LNCAP (cell line): ENCODE measurements at regions not wholly inside any gene's neighbourhood (a gene's known extent, or its start where the extent isn't known, plus 50 kb on each side); places are given as distances from the start of the nearest gene placed in this dataset.

ENCODE experiments used
- CTCF ChIP-seq: fragments of 450-650 bp; IDR thresholded peaks from 2 replicates; pipeline ENCODE4 v1.5.1; 2017; ENCODE audit warnings: mild to moderate bottlenecking

GRCh38 chr11:122306831-122307391 lies 190.9 kb upstream of the BLID start:
- no peak for TF ChIP-seq CTCF

GRCh38 chr11:122305426-122306320 lies 189.7 kb upstream of the BLID start:
- TF ChIP-seq CTCF = no peak

GRCh38 chr11:122304973-122305372 lies 189.0 kb upstream of the BLID start:
- TF ChIP-seq CTCF = no peak

- TF ChIP-seq CTCF = no peak
Observed at GRCh38 chr11:122304306-122304705, 188.3 kb upstream of the BLID start.

GRCh38 chr11:122294041-122294440 lies 178.0 kb upstream of the BLID start:
- no peak for TF ChIP-seq CTCF

- TF ChIP-seq CTCF = no peak
Observed at GRCh38 chr11:122293296-122294023, 177.4 kb upstream of the BLID start.

GRCh38 chr11:122287401-122287800 lies 171.4 kb upstream of the BLID start:
- TF ChIP-seq CTCF = no peak
